DOHH2 (cell line): ENCODE measurements at regions not wholly inside any gene's neighbourhood (a gene's known extent, or its start where the extent isn't known, plus 50 kb on each side); places are given as distances from the start of the nearest gene placed in this dataset.

Experiments used
- EZH2phosphoT487 ChIP-seq: fragments of 200-600 bp; sonication (generic); IDR thresholded peaks from 2 replicates; pipeline ENCODE4 v1.6.1; 2017; ENCODE audit warnings: borderline replicate concordance, mild to moderate bottlenecking, antibody characterized with exemption, low read length, moderate library complexity, mixed read lengths
- TF ChIP-seq, protein P1 (sequence below): fragments of 200-600 bp; sonication (generic); IDR thresholded peaks from one replicate; pipeline ENCODE4 v1.5.1; 2014; ENCODE audit warnings: antibody characterized with exemption, mild to moderate bottlenecking, low read depth, low read length; ENCODE audit not compliant: poor library complexity, severe bottlenecking

DNA sequence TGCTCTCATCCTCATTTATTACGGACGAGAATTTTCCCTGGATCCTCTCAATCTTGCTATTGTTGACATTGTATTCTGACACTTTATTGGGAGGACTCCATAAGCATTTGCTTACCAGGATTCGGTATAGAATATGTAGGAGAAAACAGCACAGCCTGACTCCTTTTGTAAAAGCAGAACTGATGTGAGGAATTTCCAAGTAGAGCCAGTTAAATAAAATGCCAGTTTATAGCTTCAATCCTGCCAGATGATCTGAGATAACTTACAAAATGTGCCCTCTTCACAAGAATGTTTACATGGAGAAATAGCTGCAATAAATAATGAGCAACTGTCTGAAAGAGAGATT is 332.9 kb upstream of the PRICKLE1 start:
- TF ChIP-seq, protein P1, sequence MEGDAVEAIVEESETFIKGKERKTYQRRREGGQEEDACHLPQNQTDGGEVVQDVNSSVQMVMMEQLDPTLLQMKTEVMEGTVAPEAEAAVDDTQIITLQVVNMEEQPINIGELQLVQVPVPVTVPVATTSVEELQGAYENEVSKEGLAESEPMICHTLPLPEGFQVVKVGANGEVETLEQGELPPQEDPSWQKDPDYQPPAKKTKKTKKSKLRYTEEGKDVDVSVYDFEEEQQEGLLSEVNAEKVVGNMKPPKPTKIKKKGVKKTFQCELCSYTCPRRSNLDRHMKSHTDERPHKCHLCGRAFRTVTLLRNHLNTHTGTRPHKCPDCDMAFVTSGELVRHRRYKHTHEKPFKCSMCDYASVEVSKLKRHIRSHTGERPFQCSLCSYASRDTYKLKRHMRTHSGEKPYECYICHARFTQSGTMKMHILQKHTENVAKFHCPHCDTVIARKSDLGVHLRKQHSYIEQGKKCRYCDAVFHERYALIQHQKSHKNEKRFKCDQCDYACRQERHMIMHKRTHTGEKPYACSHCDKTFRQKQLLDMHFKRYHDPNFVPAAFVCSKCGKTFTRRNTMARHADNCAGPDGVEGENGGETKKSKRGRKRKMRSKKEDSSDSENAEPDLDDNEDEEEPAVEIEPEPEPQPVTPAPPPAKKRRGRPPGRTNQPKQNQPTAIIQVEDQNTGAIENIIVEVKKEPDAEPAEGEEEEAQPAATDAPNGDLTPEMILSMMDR = no peak
- no peak for TF ChIP-seq EZH2phosphoT487
